ENCODE measurements at regions not wholly inside any gene's neighbourhood (a gene's known extent, or its start where the extent isn't known, plus 50 kb on each side); places are given as distances from the start of the nearest gene placed in this dataset.

DNA sequence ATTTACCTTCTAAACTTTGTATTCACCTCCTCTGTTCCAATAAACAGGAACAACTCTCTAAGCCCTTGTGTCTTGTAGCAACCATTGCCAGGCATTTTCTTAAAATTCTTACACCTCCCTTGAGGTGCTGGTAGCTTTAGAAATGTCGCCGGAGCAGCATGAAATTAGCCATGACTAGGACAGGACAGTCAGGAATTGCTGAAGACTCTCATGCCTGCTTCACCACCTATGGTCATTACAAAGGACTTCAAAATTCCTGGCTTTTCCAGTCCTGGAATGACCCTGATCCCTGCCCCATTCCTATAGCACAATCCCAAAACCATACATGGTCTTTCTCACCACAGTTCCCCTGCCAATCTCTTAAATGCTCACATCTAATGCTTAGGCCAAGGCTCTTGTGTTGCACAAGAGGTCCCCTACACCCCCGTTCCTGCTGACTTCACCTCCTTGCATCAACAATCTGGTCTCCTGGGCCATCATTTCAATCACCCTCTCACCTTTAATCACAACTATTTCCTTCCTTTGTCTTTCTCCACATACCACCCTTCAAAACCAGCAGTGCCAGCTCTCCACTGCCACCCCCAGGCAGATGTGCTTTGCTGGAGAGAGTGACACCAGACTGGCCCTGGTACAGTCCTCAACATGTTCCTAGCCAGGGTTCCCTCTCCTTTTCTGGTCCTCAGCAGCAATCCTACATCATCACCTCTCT lies 113.2 kb upstream of the TJP1 start:
- Histone ChIP-seq H3K27me3 (ENCODE audit: control insufficient read depth, insufficient read depth, low read length) (no peaks in the 10 kb centered on the region), H3K4me3 (ENCODE audit: low read length) (no peak overlapping the region), H3K27ac (ENCODE audit: low read length) (no peak overlapping the region), H3K4me1 (ENCODE audit: control insufficient read depth, insufficient read depth, low read length) (no peaks in the 10 kb centered on the region), H3K9me3 (ENCODE audit: control insufficient read depth, insufficient read depth, low read length) (no peaks in the 10 kb centered on the region), H3K36me3 (ENCODE audit: control insufficient read depth, insufficient read depth, low read length) (no peaks in the 10 kb centered on the region)
- WGBS (ENCODE audit: insufficient coverage, insufficient read length): no CpG with 5 or more reads among the region's 3 CpGs
- DNase-seq (ENCODE audit: low read depth, low spot score): no peak

GRCh38 chr15:29934251-29934650 lies 112.0 kb upstream of the TJP1 start:
- Histone ChIP-seq H3K27me3 (ENCODE audit: control insufficient read depth, insufficient read depth, low read length) (no peaks in the 10 kb centered on the region), H3K9me3 (ENCODE audit: control insufficient read depth, insufficient read depth, low read length) (no peaks in the 10 kb centered on the region), H3K4me3 (ENCODE audit: low read length) (no peak overlapping the region), H3K36me3 (ENCODE audit: control insufficient read depth, insufficient read depth, low read length) (no peaks in the 10 kb centered on the region), H3K27ac (ENCODE audit: low read length) (no peak overlapping the region), H3K4me1 (ENCODE audit: control insufficient read depth, insufficient read depth, low read length) (no peaks in the 10 kb centered on the region)
- DNase-seq (ENCODE audit: low read depth, low spot score): no peak
- WGBS (ENCODE audit: insufficient coverage, insufficient read length): no CpG with 5 or more reads among the region's 2 CpGs

DNA sequence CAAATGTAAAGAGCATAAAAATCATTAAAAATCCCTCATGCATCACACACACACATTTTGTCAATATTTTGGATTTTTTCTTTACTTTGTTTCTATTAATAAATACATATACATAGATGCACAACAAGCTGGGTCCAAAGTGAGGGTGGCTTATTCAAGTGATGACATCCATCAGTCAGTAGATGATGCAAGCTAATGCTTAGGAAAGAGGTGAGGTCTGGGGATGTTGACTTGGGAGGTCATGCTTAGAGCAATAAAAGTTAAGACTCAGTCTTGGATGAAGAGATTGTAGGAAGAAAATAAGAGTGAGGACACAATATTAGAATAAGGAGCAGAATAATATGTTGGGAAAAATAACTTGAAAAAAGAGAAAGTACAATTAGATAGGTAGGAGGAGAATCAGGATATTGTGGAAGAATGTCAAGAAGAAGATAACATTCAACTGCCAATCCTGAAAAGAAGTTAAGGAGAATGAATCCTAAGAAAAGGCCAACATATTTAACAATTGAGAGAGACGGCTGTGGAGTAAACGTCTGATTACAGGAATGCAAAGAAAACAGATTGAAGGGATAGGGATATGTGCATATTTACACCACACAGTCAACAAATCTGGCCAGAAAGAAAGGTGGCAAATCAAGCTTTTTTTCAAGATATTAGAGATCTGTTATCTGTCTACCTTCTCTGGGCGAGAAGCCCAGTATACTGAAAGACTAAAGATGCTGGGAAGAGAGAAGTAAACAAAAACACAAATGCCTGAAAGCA lies 111.0 kb upstream of the TJP1 start:
- DNase-seq (ENCODE audit: low read depth, low spot score): no peak
- H3K4me3 ChIP-seq (ENCODE audit: low read length): no peak overlapping the region
- H3K9me3 ChIP-seq (ENCODE audit: control insufficient read depth, insufficient read depth, low read length): no peaks in the 10 kb centered on the region
- no peaks in the 10 kb centered on the region for H3K4me1 ChIP-seq (ENCODE audit: control insufficient read depth, insufficient read depth, low read length)
- H3K27ac ChIP-seq (ENCODE audit: low read length): no peak overlapping the region
- no peaks in the 10 kb centered on the region for H3K27me3 ChIP-seq (ENCODE audit: control insufficient read depth, insufficient read depth, low read length)
- WGBS (ENCODE audit: insufficient coverage, insufficient read length): no CpG with 5 or more reads among the region's 3 CpGs
- H3K36me3 ChIP-seq (ENCODE audit: control insufficient read depth, insufficient read depth, low read length): no peaks in the 10 kb centered on the region

DNA sequence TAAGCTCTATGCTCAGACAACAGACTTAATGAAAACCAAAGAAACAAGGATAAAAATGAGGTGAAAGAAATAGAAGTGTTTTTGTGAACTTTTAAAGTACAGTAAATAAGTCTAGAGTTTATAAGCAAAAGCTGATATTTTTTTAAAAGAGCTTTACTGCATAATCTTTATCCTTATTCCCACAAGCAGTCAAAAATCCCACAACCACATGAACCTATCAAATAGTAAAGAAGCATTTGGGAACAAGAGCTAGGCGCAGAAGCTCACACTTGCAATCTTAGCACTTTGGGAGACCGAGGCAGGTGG lies 103.8 kb upstream of the TJP1 start:
- Histone ChIP-seq H3K27ac (ENCODE audit: low read length) (no peak overlapping the region), H3K4me3 (ENCODE audit: low read length) (no peak overlapping the region), H3K4me1 (ENCODE audit: control insufficient read depth, insufficient read depth, low read length) (peaks cover 5% of the 10 kb centered on the region; the same call in 1 of the 2 replicates), H3K9me3 (ENCODE audit: control insufficient read depth, insufficient read depth, low read length) (no peaks in the 10 kb centered on the region), H3K36me3 (ENCODE audit: control insufficient read depth, insufficient read depth, low read length) (no peaks in the 10 kb centered on the region), H3K27me3 (ENCODE audit: control insufficient read depth, insufficient read depth, low read length) (no peaks in the 10 kb centered on the region)
- no CpG with 5 or more reads among the region's 2 CpGs for WGBS (ENCODE audit: insufficient coverage, insufficient read length)
- DNase-seq (ENCODE audit: low read depth, low spot score): no peak

DNA sequence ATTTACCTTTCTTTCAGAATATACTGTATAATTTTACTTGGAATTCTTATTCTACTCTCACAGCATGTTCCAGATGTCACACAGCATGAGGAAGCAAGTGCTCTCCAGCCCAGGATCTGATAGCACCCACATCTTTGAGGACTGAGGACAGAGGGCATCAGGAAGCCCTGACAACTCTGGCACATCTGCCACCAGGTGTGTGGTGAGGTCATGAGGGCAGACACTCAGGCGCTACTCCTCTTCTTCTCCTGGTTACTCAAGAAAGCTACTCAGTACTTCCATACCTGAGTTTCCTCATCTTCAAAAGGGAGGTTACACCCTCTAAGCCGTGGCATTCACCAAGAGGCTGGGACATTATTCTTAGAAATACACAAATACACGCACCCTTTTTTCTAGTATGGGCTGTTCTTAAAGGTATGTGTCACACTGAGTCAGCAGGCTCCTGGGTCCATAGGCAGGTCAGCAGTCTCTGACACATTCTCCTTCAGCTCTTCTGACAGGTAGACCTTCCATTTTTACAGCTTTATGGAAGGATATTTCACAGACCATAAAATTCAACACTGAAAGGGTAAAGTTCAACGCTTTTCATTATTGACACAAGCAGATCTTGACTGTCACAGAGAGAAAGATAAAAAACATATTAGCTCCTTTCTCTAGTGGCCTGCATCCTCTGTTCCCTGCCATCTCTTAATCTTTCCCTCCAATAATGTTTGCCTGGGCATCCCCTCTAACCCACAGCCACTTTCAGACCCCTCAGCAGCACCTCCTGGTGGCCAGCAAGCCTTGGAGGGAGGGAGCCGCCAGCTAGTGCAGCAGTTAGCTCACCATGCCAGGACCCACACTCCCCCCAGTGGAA lies 103.2 kb upstream of the TJP1 start:
- Histone ChIP-seq H3K27ac (ENCODE audit: low read length) (no peak overlapping the region), H3K4me3 (ENCODE audit: low read length) (no peak overlapping the region), H3K4me1 (ENCODE audit: control insufficient read depth, insufficient read depth, low read length) (peaks cover 6% of the 10 kb centered on the region; the same call in 1 of the 2 replicates), H3K36me3 (ENCODE audit: control insufficient read depth, insufficient read depth, low read length) (no peaks in the 10 kb centered on the region), H3K9me3 (ENCODE audit: control insufficient read depth, insufficient read depth, low read length) (no peaks in the 10 kb centered on the region), H3K27me3 (ENCODE audit: control insufficient read depth, insufficient read depth, low read length) (no peaks in the 10 kb centered on the region)
- no CpG with 5 or more reads among the region's 5 CpGs for WGBS (ENCODE audit: insufficient coverage, insufficient read length)
- DNase-seq (ENCODE audit: low read depth, low spot score): peak; percentile 82

DNA sequence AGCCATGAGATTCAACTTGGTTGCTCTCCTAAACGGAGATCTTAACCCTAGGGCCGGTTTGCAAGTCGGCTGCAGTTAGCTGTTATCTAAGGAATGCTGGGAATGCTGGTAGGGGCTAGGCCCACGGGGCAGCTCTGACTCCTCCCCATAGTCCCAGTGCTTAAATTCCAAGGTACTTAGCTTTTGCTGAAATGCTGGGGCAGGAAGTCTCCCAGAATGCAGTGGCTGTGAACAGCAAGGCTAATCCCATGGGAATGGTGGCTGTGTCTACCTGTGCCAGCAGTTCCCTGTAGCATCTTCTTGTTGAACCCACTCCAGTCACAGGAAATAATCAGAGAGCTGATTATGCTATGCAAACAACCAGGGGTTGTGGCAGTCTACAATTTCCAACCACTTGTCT lies 102.5 kb upstream of the TJP1 start:
- DNase-seq (ENCODE audit: low read depth, low spot score): peak; percentile 84

DNA sequence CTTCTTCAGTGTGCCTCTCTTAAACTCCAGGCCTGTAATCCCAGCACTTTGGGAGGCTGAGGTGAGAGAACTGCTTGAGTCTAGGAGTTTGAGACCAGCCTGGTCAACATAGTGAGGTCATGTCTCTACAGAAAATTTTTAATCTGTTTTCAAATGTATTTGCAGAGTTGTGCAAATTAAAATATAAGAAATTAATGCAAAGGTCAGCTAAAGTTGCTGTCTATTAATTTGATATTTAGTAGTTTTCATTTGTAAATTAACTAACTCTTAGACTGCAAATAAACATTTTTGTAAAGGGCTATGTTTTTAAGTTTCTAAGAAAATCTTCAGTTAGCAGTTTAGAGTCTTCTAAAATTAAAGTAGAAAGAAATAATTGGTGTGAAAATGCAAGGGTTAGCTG lies 99.9 kb upstream of the TJP1 start:
- H3K27me3 ChIP-seq (ENCODE audit: control insufficient read depth, insufficient read depth, low read length): no peaks in the 10 kb centered on the region
- H3K36me3 ChIP-seq (ENCODE audit: control insufficient read depth, insufficient read depth, low read length): no peaks in the 10 kb centered on the region
- H3K27ac ChIP-seq (ENCODE audit: low read length): no peak overlapping the region
- H3K9me3 ChIP-seq (ENCODE audit: control insufficient read depth, insufficient read depth, low read length): no peaks in the 10 kb centered on the region
- DNase-seq (ENCODE audit: low read depth, low spot score): no peak
- no peak overlapping the region for H3K4me3 ChIP-seq (ENCODE audit: low read length)
- H3K4me1 ChIP-seq (ENCODE audit: control insufficient read depth, insufficient read depth, low read length): peaks cover 7% of the 10 kb centered on the region; the same call in 1 of the 2 replicates

More for the DNA sequence above, 102.5 kb upstream of the TJP1 start:
- no peaks in the 10 kb centered on the region for H3K27me3 ChIP-seq (ENCODE audit: control insufficient read depth, insufficient read depth, low read length)
- no peak overlapping the region for H3K27ac ChIP-seq (ENCODE audit: low read length)
- no peaks in the 10 kb centered on the region for H3K36me3 ChIP-seq (ENCODE audit: control insufficient read depth, insufficient read depth, low read length)
- peaks cover 7% of the 10 kb centered on the region; the same call in 1 of the 2 replicates for H3K4me1 ChIP-seq (ENCODE audit: control insufficient read depth, insufficient read depth, low read length)
- no CpG with 5 or more reads among the region's 4 CpGs for WGBS (ENCODE audit: insufficient coverage, insufficient read length)
- no peaks in the 10 kb centered on the region for H3K9me3 ChIP-seq (ENCODE audit: control insufficient read depth, insufficient read depth, low read length)
- H3K4me3 ChIP-seq (ENCODE audit: low read length): no peak overlapping the region

GRCh38 chr15:29921130-29921601 lies 98.9 kb upstream of the TJP1 start:
- H3K4me3 ChIP-seq (ENCODE audit: low read length): no peak overlapping the region
- no peaks in the 10 kb centered on the region for H3K36me3 ChIP-seq (ENCODE audit: control insufficient read depth, insufficient read depth, low read length)
- no peaks in the 10 kb centered on the region for H3K27me3 ChIP-seq (ENCODE audit: control insufficient read depth, insufficient read depth, low read length)
- WGBS (ENCODE audit: insufficient coverage, insufficient read length): no CpG with 5 or more reads among the region's 6 CpGs
- DNase-seq (ENCODE audit: low read depth, low spot score): peak; percentile 47
- no peaks in the 10 kb centered on the region for H3K9me3 ChIP-seq (ENCODE audit: control insufficient read depth, insufficient read depth, low read length)
- H3K4me1 ChIP-seq (ENCODE audit: control insufficient read depth, insufficient read depth, low read length): peaks cover 7% of the 10 kb centered on the region; the same call in 1 of the 2 replicates
- no peak overlapping the region for H3K27ac ChIP-seq (ENCODE audit: low read length)

GRCh38 chr15:29920515-29920914 lies 98.2 kb upstream of the TJP1 start:
- no peak overlapping the region for H3K27ac ChIP-seq (ENCODE audit: low read length)
- no CpG with 5 or more reads among the region's 12 CpGs for WGBS (ENCODE audit: insufficient coverage, insufficient read length)
- no peak for DNase-seq (ENCODE audit: low read depth, low spot score)
- H3K27me3 ChIP-seq (ENCODE audit: control insufficient read depth, insufficient read depth, low read length): no peaks in the 10 kb centered on the region
- peaks cover 7% of the 10 kb centered on the region; the same call in 1 of the 2 replicates for H3K4me1 ChIP-seq (ENCODE audit: control insufficient read depth, insufficient read depth, low read length)
- H3K9me3 ChIP-seq (ENCODE audit: control insufficient read depth, insufficient read depth, low read length): no peaks in the 10 kb centered on the region
- no peaks in the 10 kb centered on the region for H3K36me3 ChIP-seq (ENCODE audit: control insufficient read depth, insufficient read depth, low read length)
- H3K4me3 ChIP-seq (ENCODE audit: low read length): no peak overlapping the region

- no peaks in the 10 kb centered on the region for H3K36me3 ChIP-seq (ENCODE audit: control insufficient read depth, insufficient read depth, low read length)
- no CpG with 5 or more reads among the region's 2 CpGs for WGBS (ENCODE audit: insufficient coverage, insufficient read length)
- no peak overlapping the region for H3K27ac ChIP-seq (ENCODE audit: low read length)
Measured at GRCh38 chr15:29919380-29919881, 97.2 kb upstream of the TJP1 start.

More at GRCh38 chr15:29919380-29919881, 97.2 kb upstream of the TJP1 start:
- Histone ChIP-seq H3K9me3 (ENCODE audit: control insufficient read depth, insufficient read depth, low read length) (no peaks in the 10 kb centered on the region), H3K4me1 (ENCODE audit: control insufficient read depth, insufficient read depth, low read length) (peaks cover 2% of the 10 kb centered on the region; the same call in 1 of the 2 replicates), H3K27me3 (ENCODE audit: control insufficient read depth, insufficient read depth, low read length) (no peaks in the 10 kb centered on the region), H3K4me3 (ENCODE audit: low read length) (no peak overlapping the region)
- no peak for DNase-seq (ENCODE audit: low read depth, low spot score)

Measured in iPS DF 6.9 (cell line).